GM12878 (cell line): ENCODE measurements at regions not wholly inside any gene's neighbourhood (a gene's known extent, or its start where the extent isn't known, plus 50 kb on each side); places are given as distances from the start of the nearest gene placed in this dataset.

Source experiments
- ATAC-seq: fragments of 200-7000 bp; cut with Tn5 transposase; 3 replicates; pipeline ENCODE4 v1.9.1; 2020; ENCODE audit warnings: mild to moderate bottlenecking, moderate library complexity
- BruUV-seq: library from RNA; stranded (reverse); fragments of 400-500 nt; replicated peaks from 2 replicates; lab custom pipeline; 2021; lab: Mats Ljungman, UMichigan
- CTCF ChIA-PET: fragments of 300-600 bp; sonication (Branson Sonifier 250); formaldehyde crosslinking; extraction: SDS; loops from one replicate; lab custom pipeline; 2021; ENCODE audit warnings: inconsistent platforms; lab: Yijun Ruan, JAX
- POLR2A ChIA-PET: fragments of 350-600 bp; formaldehyde crosslinking; extraction: SDS; loops from one replicate; lab custom pipeline; 2021; ENCODE audit warnings: inconsistent platforms; lab: Charles Lee
- RAD21 ChIA-PET: fragments of 300-600 bp; sonication (Branson Sonifier 250); formaldehyde crosslinking; loops from one replicate; lab custom pipeline; 2023; ENCODE audit warnings: antibody characterized with exemption; ENCODE audit not compliant: unreplicated experiment; lab: Charles Lee
- SMC1A ChIA-PET: fragments of 300-600 bp; sonication (Branson Sonifier 250); formaldehyde crosslinking; loops from one replicate; lab custom pipeline; 2023; ENCODE audit not compliant: unreplicated experiment, uncharacterized antibody; lab: Charles Lee
- DNase-seq: peaks from one replicate; pipeline ENCODE4 v3.0.0-alpha.2; 2011; ENCODE audit warnings: low read depth, low spot score
- FAIRE-seq: peaks from 3 replicates; lab custom pipeline; 2011; peaks lifted over from hg19 to GRCh38; lab: Jason Lieb, UNC
- H2AFZ ChIP-seq: 2 replicates; pipeline ENCODE4 v1.6.0; 2011; ENCODE audit warnings: low read depth, low read length, control low read depth; ENCODE audit not compliant: control insufficient read depth
- H3K27ac ChIP-seq: 2 replicates; pipeline ENCODE4 v1.5.1; 2011; ENCODE audit warnings: control low read depth; ENCODE audit not compliant: control insufficient read depth, insufficient read depth
- H3K27me3 ChIP-seq, 2 experiments: replicated peaks in 1 of 2; 2 replicates each; pipeline versions ENCODE4 v1.6.0 to v1.6.1; 2011; ENCODE audit warnings: low read length in 1 of 2; ENCODE audit not compliant: control insufficient read depth in 2 of 2, insufficient read depth in 2 of 2
- H3K36me3 ChIP-seq, 2 experiments: 2 replicates each; pipeline ENCODE4 v1.5.1; 2011; ENCODE audit warnings: low read length in 1 of 2; ENCODE audit not compliant: control insufficient read depth in 2 of 2, insufficient read depth in 2 of 2
- H3K4me1 ChIP-seq: 2 replicates; pipeline ENCODE4 v1.6.1; 2011; ENCODE audit warnings: mild to moderate bottlenecking, low read length, moderate library complexity, mixed read lengths; ENCODE audit not compliant: control insufficient read depth, insufficient read depth
- H3K4me2 ChIP-seq: 2 replicates; pipeline ENCODE4 v1.6.0; 2011; ENCODE audit warnings: control low read depth; ENCODE audit not compliant: control insufficient read depth, insufficient read depth
- H3K4me3 ChIP-seq: fragments of 200-600 bp; sonication (generic); 2 replicates; pipeline ENCODE4 v1.5.1; 2016
- H3K79me2 ChIP-seq: 2 replicates; pipeline ENCODE4 v1.6.0; 2011; ENCODE audit warnings: low read length; ENCODE audit not compliant: control insufficient read depth, insufficient read depth
- H3K9ac ChIP-seq: 2 replicates; pipeline ENCODE4 v1.8.0; 2011; ENCODE audit warnings: low read length, control low read depth, mixed read lengths; ENCODE audit not compliant: control insufficient read depth, insufficient read depth
- H3K9me3 ChIP-seq: replicated peaks from 3 replicates; pipeline ENCODE4 v1.5.1; 2011; ENCODE audit warnings: mild to moderate bottlenecking, low read length; ENCODE audit not compliant: control insufficient read depth, insufficient read depth
- H4K20me1 ChIP-seq: 2 replicates; pipeline ENCODE4 v1.6.0; 2011; ENCODE audit not compliant: control insufficient read depth, insufficient read depth
- EP300 ChIP-seq, 2 experiments: fragments of 150-350 bp in 1 of 2; IDR thresholded peaks; 2 replicates each; pipeline ENCODE4 v1.6.1; 2011 to 2012; ENCODE audit warnings: low read depth in 2 of 2, low read length in 2 of 2, borderline replicate concordance in 1 of 2, improper control_type of control experiment in 1 of 2, inconsistent platforms in 1 of 2; ENCODE audit not compliant: control insufficient read depth in 1 of 2
- ETV6 ChIP-seq, 2 experiments: fragments of 450-650 bp in 1 of 2; IDR thresholded peaks in 1 of 2; conservative IDR thresholded peaks in 1 of 2; 2 replicates each; pipeline ENCODE4 v1.6.1; 2014; ENCODE audit warnings: antibody characterized with exemption in 1 of 2, borderline replicate concordance in 1 of 2, low read depth in 1 of 2, mild to moderate bottlenecking in 1 of 2, moderate library complexity in 1 of 2
- JUND ChIP-seq: IDR thresholded peaks from 2 replicates; pipeline ENCODE4 v1.6.1; 2012; ENCODE audit warnings: low read depth, mild to moderate bottlenecking, low read length, improper control_type of control experiment, moderate library complexity
- MTA3 ChIP-seq: IDR thresholded peaks from 2 replicates; pipeline ENCODE4 v1.6.1; 2012; ENCODE audit warnings: low read length, inconsistent platforms, borderline replicate concordance
- POLR2AphosphoS2 ChIP-seq: IDR thresholded peaks from 2 replicates; pipeline ENCODE4 v1.6.1; 2011; ENCODE audit warnings: low read depth, mild to moderate bottlenecking, low read length, improper control_type of control experiment, moderate library complexity
- RAD21 ChIP-seq: IDR thresholded peaks from 2 replicates; pipeline ENCODE4 v1.6.1; 2011; ENCODE audit warnings: mild to moderate bottlenecking, low read depth, low read length, moderate library complexity; ENCODE audit not compliant: insufficient read depth
- SMAD1 ChIP-seq: fragments of 450-650 bp; IDR thresholded peaks from 2 replicates; pipeline ENCODE4 v1.6.1; 2018; ENCODE audit warnings: mild to moderate bottlenecking, low read depth; ENCODE audit not compliant: partially characterized antibody
- STAT1 ChIP-seq: fragments of 450-650 bp; conservative IDR thresholded peaks from 2 replicates; pipeline ENCODE4 v1.6.1; 2014; ENCODE audit warnings: antibody characterized with exemption, mild to moderate bottlenecking
- SUZ12 ChIP-seq: fragments of 200-600 bp; sonication (generic); IDR thresholded peaks from one replicate; pipeline ENCODE4 v1.6.1; 2018; ENCODE audit warnings: antibody characterized with exemption, mild to moderate bottlenecking; ENCODE audit not compliant: unreplicated experiment
- WGBS: methylation state at CpG from one replicate; pipeline ENCODE4 v1.1.6; 2016; ENCODE audit warnings: low lambda C conversion rate; ENCODE audit not compliant: insufficient replicate concordance, insufficient coverage; ENCODE audit errors: missing lambda C conversion rate; 5-methylcytosine and 5-hydroxymethylcytosine counted together
- in situ Hi-C: fragments of 300-500 bp; cut with MboI; formaldehyde crosslinking; loops from 9 replicates; pipeline ENCODE4 v1.14.3; 2018; ENCODE audit warnings: mixed read lengths
- intact Hi-C: fragments of 100-400 bp; cut with micrococcal nuclease; formaldehyde crosslinking; loops from one replicate; pipeline ENCODE4 v1.14.2; 2022; ENCODE audit not compliant: unreplicated experiment
- TF ChIP-seq, protein P1 (sequence below): fragments of 150-350 bp; IDR thresholded peaks from 2 replicates; pipeline ENCODE4 v1.6.1; 2014; ENCODE audit warnings: mild to moderate bottlenecking, low read depth, low read length
- TF ChIP-seq, protein P2 (sequence below): fragments of 450-650 bp; IDR thresholded peaks from 2 replicates; pipeline ENCODE4 v1.6.1; 2018; ENCODE audit warnings: mild to moderate bottlenecking, low read depth, moderate library complexity; ENCODE audit not compliant: partially characterized antibody
- TF ChIP-seq, protein P3 (sequence below): fragments of 450-650 bp; IDR thresholded peaks from 2 replicates; pipeline ENCODE4 v1.6.1; 2017; ENCODE audit warnings: mild to moderate bottlenecking, moderate library complexity

DNA sequence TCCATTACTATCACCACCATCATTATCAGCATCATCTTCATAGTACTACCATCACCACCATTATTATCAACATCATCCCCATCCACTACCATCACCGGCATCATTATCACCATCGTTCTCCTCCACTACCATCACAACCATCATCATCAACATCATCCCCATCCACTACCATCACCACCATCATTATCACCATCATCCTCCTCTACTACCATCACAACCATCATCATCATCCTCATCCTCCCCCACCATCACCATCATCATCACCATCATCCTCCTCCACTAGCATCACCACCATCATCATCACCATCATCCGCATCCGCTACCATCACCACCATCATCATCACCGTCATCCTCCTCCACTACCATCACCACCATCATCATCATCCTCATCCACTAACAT is 639.8 kb upstream of the RBFOX1 start:
- 54% methylated on average over 5 of the region's 5 CpGs for WGBS
- Histone ChIP-seq H3K36me3 (no peaks in the 10 kb centered on the region), H3K9me3 (no peaks in the 10 kb centered on the region), H2AFZ (no peak overlapping the region), H3K27ac (no peak overlapping the region), H3K9ac (no peak overlapping the region), H3K79me2 (no peaks in the 10 kb centered on the region), H3K4me3 (no peak overlapping the region), H4K20me1 (no peaks in the 10 kb centered on the region), H3K27me3 (no peaks in the 10 kb centered on the region), H3K4me1 (no peaks in the 10 kb centered on the region), H3K4me2 (no peak overlapping the region)
- no peak for DNase-seq
- no peak for ATAC-seq
- RAD21 ChIA-PET: no interaction called here
- BruUV-seq: no TSS peak
- CTCF ChIA-PET: no interaction called here
- TF ChIP-seq RAD21 (no peak), SUZ12 (no peak), POLR2AphosphoS2 (no peak), MTA3 (no peak), EP300 (IDR thresholded peaks at IDR 0.05; ENCODE audit: borderline replicate concordance in 1 of 2, control insufficient read depth in 1 of 2, low read depth in 2 of 2, low read length in 2 of 2) (no peak), SMAD1 (no peak), ETV6 (conservative IDR thresholded peaks at IDR 0.05 in 1 of 2, IDR thresholded peaks at IDR 0.05 in 1 of 2; ENCODE audit: borderline replicate concordance in 1 of 2, low read depth in 1 of 2) (no peak), STAT1 (no peak), JUND (no peak)
- TF ChIP-seq, protein P1, sequence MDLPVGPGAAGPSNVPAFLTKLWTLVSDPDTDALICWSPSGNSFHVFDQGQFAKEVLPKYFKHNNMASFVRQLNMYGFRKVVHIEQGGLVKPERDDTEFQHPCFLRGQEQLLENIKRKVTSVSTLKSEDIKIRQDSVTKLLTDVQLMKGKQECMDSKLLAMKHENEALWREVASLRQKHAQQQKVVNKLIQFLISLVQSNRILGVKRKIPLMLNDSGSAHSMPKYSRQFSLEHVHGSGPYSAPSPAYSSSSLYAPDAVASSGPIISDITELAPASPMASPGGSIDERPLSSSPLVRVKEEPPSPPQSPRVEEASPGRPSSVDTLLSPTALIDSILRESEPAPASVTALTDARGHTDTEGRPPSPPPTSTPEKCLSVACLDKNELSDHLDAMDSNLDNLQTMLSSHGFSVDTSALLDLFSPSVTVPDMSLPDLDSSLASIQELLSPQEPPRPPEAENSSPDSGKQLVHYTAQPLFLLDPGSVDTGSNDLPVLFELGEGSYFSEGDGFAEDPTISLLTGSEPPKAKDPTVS: no peak
- TF ChIP-seq, protein P2, sequence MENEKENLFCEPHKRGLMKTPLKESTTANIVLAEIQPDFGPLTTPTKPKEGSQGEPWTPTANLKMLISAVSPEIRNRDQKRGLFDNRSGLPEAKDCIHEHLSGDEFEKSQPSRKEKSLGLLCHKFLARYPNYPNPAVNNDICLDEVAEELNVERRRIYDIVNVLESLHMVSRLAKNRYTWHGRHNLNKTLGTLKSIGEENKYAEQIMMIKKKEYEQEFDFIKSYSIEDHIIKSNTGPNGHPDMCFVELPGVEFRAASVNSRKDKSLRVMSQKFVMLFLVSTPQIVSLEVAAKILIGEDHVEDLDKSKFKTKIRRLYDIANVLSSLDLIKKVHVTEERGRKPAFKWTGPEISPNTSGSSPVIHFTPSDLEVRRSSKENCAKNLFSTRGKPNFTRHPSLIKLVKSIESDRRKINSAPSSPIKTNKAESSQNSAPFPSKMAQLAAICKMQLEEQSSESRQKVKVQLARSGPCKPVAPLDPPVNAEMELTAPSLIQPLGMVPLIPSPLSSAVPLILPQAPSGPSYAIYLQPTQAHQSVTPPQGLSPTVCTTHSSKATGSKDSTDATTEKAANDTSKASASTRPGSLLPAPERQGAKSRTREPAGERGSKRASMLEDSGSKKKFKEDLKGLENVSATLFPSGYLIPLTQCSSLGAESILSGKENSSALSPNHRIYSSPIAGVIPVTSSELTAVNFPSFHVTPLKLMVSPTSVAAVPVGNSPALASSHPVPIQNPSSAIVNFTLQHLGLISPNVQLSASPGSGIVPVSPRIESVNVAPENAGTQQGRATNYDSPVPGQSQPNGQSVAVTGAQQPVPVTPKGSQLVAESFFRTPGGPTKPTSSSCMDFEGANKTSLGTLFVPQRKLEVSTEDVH: no peak
- TF ChIP-seq, protein P3, sequence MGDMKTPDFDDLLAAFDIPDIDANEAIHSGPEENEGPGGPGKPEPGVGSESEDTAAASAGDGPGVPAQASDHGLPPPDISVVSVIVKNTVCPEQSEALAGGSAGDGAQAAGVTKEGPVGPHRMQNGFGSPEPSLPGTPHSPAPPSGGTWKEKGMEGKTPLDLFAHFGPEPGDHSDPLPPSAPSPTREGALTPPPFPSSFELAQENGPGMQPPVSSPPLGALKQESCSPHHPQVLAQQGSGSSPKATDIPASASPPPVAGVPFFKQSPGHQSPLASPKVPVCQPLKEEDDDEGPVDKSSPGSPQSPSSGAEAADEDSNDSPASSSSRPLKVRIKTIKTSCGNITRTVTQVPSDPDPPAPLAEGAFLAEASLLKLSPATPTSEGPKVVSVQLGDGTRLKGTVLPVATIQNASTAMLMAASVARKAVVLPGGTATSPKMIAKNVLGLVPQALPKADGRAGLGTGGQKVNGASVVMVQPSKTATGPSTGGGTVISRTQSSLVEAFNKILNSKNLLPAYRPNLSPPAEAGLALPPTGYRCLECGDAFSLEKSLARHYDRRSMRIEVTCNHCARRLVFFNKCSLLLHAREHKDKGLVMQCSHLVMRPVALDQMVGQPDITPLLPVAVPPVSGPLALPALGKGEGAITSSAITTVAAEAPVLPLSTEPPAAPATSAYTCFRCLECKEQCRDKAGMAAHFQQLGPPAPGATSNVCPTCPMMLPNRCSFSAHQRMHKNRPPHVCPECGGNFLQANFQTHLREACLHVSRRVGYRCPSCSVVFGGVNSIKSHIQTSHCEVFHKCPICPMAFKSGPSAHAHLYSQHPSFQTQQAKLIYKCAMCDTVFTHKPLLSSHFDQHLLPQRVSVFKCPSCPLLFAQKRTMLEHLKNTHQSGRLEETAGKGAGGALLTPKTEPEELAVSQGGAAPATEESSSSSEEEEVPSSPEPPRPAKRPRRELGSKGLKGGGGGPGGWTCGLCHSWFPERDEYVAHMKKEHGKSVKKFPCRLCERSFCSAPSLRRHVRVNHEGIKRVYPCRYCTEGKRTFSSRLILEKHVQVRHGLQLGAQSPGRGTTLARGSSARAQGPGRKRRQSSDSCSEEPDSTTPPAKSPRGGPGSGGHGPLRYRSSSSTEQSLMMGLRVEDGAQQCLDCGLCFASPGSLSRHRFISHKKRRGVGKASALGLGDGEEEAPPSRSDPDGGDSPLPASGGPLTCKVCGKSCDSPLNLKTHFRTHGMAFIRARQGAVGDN: no peak
- FAIRE-seq: no peak
- POLR2A ChIA-PET: no interaction called here
- in situ Hi-C loops: no loop called here
- intact Hi-C loops: no loop called here
- SMC1A ChIA-PET: no interaction called here
